IMR-90 (cell line): ENCODE measurements at regions not wholly inside any gene's neighbourhood (a gene's known extent, or its start where the extent isn't known, plus 50 kb on each side); places are given as distances from the start of the nearest gene placed in this dataset.

Source experiments
- ATAC-seq: fragments of 200-7000 bp; cut with Tn5 transposase; 2 replicates; pipeline ENCODE4 v1.9.1; 2020; ENCODE audit warnings: low read depth, mild to moderate bottlenecking, moderate library complexity
- BruUV-seq: library from RNA; stranded (reverse); fragments of 400-500 nt; replicated peaks from 2 replicates; lab custom pipeline; 2021; lab: Mats Ljungman, UMichigan
- CTCF ChIA-PET: fragments of 300-600 bp; formaldehyde crosslinking; extraction: SDS; loops from one replicate; lab custom pipeline; 2021; ENCODE audit warnings: antibody characterized with exemption; lab: Yijun Ruan, JAX
- POLR2A ChIA-PET: fragments of 300-600 bp; sonication (Branson Sonifier 250); formaldehyde crosslinking; loops from one replicate; lab custom pipeline; 2022; ENCODE audit warnings: antibody characterized with exemption; ENCODE audit not compliant: unreplicated experiment; lab: Charles Lee
- DNase-seq: peaks from one replicate; pipeline ENCODE4 v3.0.0; 2013
- H2AFZ ChIP-seq: replicated peaks from 2 replicates; pipeline ENCODE3; 2013; ENCODE audit warnings: low read length, mild to moderate bottlenecking; ENCODE audit not compliant: poor library complexity
- H2AK5ac ChIP-seq: 2 replicates; pipeline ENCODE4 v1.6.1; 2013; ENCODE audit warnings: low read depth, low read length, inconsistent platforms
- H2AK9ac ChIP-seq: replicated peaks from 2 replicates; pipeline ENCODE3; 2013; ENCODE audit warnings: mild to moderate bottlenecking, low read depth, low read length, moderate library complexity; ENCODE audit not compliant: poor library complexity
- H2BK120ac ChIP-seq: 2 replicates; pipeline ENCODE4 v1.6.1; 2013; ENCODE audit warnings: low read depth, low read length, inconsistent platforms
- H2BK15ac ChIP-seq: 3 replicates; pipeline ENCODE4 v1.6.1; 2013; ENCODE audit warnings: low read depth, low read length, inconsistent platforms
- H2BK20ac ChIP-seq: 2 replicates; pipeline ENCODE4 v1.6.1; 2013; ENCODE audit warnings: low read depth, mild to moderate bottlenecking, inconsistent platforms, low read length, moderate library complexity
- H2BK5ac ChIP-seq: 2 replicates; pipeline ENCODE4 v1.6.1; 2013; ENCODE audit warnings: mild to moderate bottlenecking, low read depth, low read length, inconsistent platforms; ENCODE audit not compliant: poor library complexity, severe bottlenecking
- H3K14ac ChIP-seq: replicated peaks from 2 replicates; pipeline ENCODE4 v1.6.1; 2013; ENCODE audit warnings: low read depth, low read length, inconsistent platforms
- H3K18ac ChIP-seq: 2 replicates; pipeline ENCODE4 v1.6.1; 2013; ENCODE audit warnings: low read depth, low read length, control low read depth
- H3K23ac ChIP-seq: 2 replicates; pipeline ENCODE4 v1.6.1; 2013; ENCODE audit warnings: low read depth, low read length, inconsistent platforms
- H3K27ac ChIP-seq: 2 replicates; pipeline ENCODE4 v1.5.1; 2013; ENCODE audit warnings: mild to moderate bottlenecking, control low read depth, low read length; ENCODE audit not compliant: insufficient read depth
- H3K27me3 ChIP-seq: 2 replicates; pipeline ENCODE4 v1.6.1; 2013; ENCODE audit warnings: low read length; ENCODE audit not compliant: control insufficient read depth, insufficient read depth
- H3K36me3 ChIP-seq: 2 replicates; pipeline ENCODE4 v1.6.1; 2013; ENCODE audit warnings: low read length, mixed read lengths; ENCODE audit not compliant: control insufficient read depth, insufficient read depth
- H3K4ac ChIP-seq: 2 replicates; pipeline ENCODE4 v1.6.1; 2013; ENCODE audit warnings: low read depth, low read length, inconsistent platforms
- H3K4me1 ChIP-seq: 2 replicates; pipeline ENCODE4 v1.6.1; 2013; ENCODE audit warnings: low read length, mixed read lengths; ENCODE audit not compliant: control insufficient read depth, insufficient read depth
- H3K4me2 ChIP-seq: 2 replicates; pipeline ENCODE4 v1.6.1; 2013; ENCODE audit warnings: low read depth, mild to moderate bottlenecking, control low read depth, low read length, moderate library complexity
- H3K4me3 ChIP-seq: 2 replicates; pipeline ENCODE4 v1.5.1; 2013; ENCODE audit warnings: low read depth, mild to moderate bottlenecking, control low read depth, low read length, moderate library complexity; ENCODE audit not compliant: insufficient read depth
- H3K56ac ChIP-seq: 2 replicates; pipeline ENCODE4 v1.6.1; 2013; ENCODE audit warnings: low read length, inconsistent platforms; ENCODE audit not compliant: insufficient read depth; ENCODE audit errors: extremely low read depth
- H3K79me1 ChIP-seq, 2 experiments: 2 replicates each; pipeline ENCODE4 v1.6.1; 2013; ENCODE audit warnings: low read length in 2 of 2, inconsistent platforms in 1 of 2, low read depth in 1 of 2
- H3K9ac ChIP-seq: 2 replicates; pipeline ENCODE4 v1.6.1; 2013; ENCODE audit warnings: low read depth, low read length, control low read depth
- H3K9me1 ChIP-seq: 2 replicates; pipeline ENCODE4 v1.6.1; 2013; ENCODE audit warnings: low read length, inconsistent platforms; ENCODE audit not compliant: insufficient read depth
- H3K9me3 ChIP-seq: 2 replicates; pipeline ENCODE4 v1.6.1; 2013; ENCODE audit warnings: low read length; ENCODE audit not compliant: control insufficient read depth, insufficient read depth
- H4K20me1 ChIP-seq: 2 replicates; pipeline ENCODE4 v1.6.1; 2013; ENCODE audit warnings: low read length, inconsistent platforms; ENCODE audit not compliant: insufficient read depth
- H4K5ac ChIP-seq: 2 replicates; pipeline ENCODE4 v1.6.1; 2013; ENCODE audit warnings: mild to moderate bottlenecking, low read depth, low read length, control low read depth
- H4K8ac ChIP-seq, 2 experiments: 2 replicates each; pipeline ENCODE4 v1.6.1; 2013; ENCODE audit warnings: low read depth in 2 of 2, low read length in 2 of 2, control low read depth in 1 of 2, inconsistent platforms in 1 of 2
- H4K91ac ChIP-seq: 2 replicates; pipeline ENCODE4 v1.6.1; 2013; ENCODE audit warnings: low read depth, low read length, inconsistent platforms; ENCODE audit not compliant: insufficient read depth
- BHLHE40 ChIP-seq: fragments of 150-350 bp; IDR thresholded peaks from 2 replicates; pipeline ENCODE4 v1.6.1; 2016; ENCODE audit warnings: mild to moderate bottlenecking, low read depth, low read length
- CEBPB ChIP-seq: IDR thresholded peaks from 2 replicates; pipeline ENCODE4 v1.6.1; 2012; ENCODE audit warnings: low read depth, low read length, improper control_type of control experiment
- CHD1 ChIP-seq: IDR thresholded peaks from 2 replicates; pipeline ENCODE4 v1.6.1; 2012; ENCODE audit warnings: low read depth, low read length, improper control_type of control experiment
- CTCF ChIP-seq: conservative IDR thresholded peaks from 2 replicates; pipeline ENCODE4 v1.5.1; 2012; ENCODE audit warnings: mild to moderate bottlenecking, low read depth, low read length, improper control_type of control experiment
- FOS ChIP-seq: fragments of 150-350 bp; IDR thresholded peaks from 2 replicates; pipeline ENCODE4 v1.6.1; 2016; ENCODE audit warnings: low read depth, low read length
- MAFK ChIP-seq: IDR thresholded peaks from 2 replicates; pipeline ENCODE4 v1.6.1; 2012; ENCODE audit warnings: low read depth, low read length, improper control_type of control experiment
- MXI1 ChIP-seq: IDR thresholded peaks from 2 replicates; pipeline ENCODE4 v1.6.1; 2012; ENCODE audit warnings: low read depth, mild to moderate bottlenecking, low read length, moderate library complexity, borderline replicate concordance
- NFE2L2 ChIP-seq: fragments of 150-350 bp; IDR thresholded peaks from 2 replicates; pipeline ENCODE4 v1.6.1; 2016; ENCODE audit warnings: low read depth, mild to moderate bottlenecking, low read length
- RCOR1 ChIP-seq: IDR thresholded peaks from 2 replicates; pipeline ENCODE4 v1.6.1; 2012; ENCODE audit warnings: mild to moderate bottlenecking, low read length, improper control_type of control experiment; ENCODE audit not compliant: insufficient replicate concordance
- SMC3 ChIP-seq: fragments of 150-350 bp; IDR thresholded peaks from 2 replicates; pipeline ENCODE4 v1.6.1; 2016; ENCODE audit warnings: low read depth, mild to moderate bottlenecking, antibody characterized with exemption, low read length, moderate library complexity
- USF2 ChIP-seq: fragments of 150-350 bp; IDR thresholded peaks from 2 replicates; pipeline ENCODE4 v1.6.1; 2017; ENCODE audit warnings: mild to moderate bottlenecking, antibody characterized with exemption, low read length, low read depth
- WGBS, 2 experiments: methylation state at CpG; one replicate each; pipeline versions ENCODE4 v1.1.5 to v1.1.7; 2013; ENCODE audit warnings: missing lambda C conversion rate in 2 of 2; ENCODE audit not compliant: insufficient read length in 1 of 2; ENCODE audit errors: extremely low coverage in 2 of 2; 5-methylcytosine and 5-hydroxymethylcytosine counted together
- dilution Hi-C: fragments of 300-500 bp; cut with HindIII; formaldehyde crosslinking; loops from one replicate; pipeline ENCODE4 v1.14.3; 2018; ENCODE audit warnings: low sequenced_read_pairs; ENCODE audit not compliant: unreplicated experiment
- in situ Hi-C: fragments of 300-500 bp; cut with MboI; formaldehyde crosslinking; loops from 3 replicates; pipeline ENCODE4 v1.14.3; 2019; ENCODE audit warnings: low sequenced_read_pairs, inconsistent platforms, mixed read lengths
- intact Hi-C: fragments of 100-400 bp; cut with micrococcal nuclease; formaldehyde crosslinking; loops from 2 replicates; pipeline ENCODE4 v1.10.0; 2022

- Histone ChIP-seq H3K79me1 (no peaks in the 10 kb centered on the region), H2BK20ac (no peak overlapping the region), H3K14ac (no peak overlapping the region), H3K9me1 (no peaks in the 10 kb centered on the region), H4K91ac (no peak overlapping the region), H4K8ac (no peak overlapping the region), H2BK15ac (no peak overlapping the region), H2BK120ac (no peak overlapping the region), H4K20me1 (no peaks in the 10 kb centered on the region), H4K5ac (no peak overlapping the region), H3K23ac (no peak overlapping the region), H2AK9ac (no peak overlapping the region), H3K9ac (no peak overlapping the region), H3K4me3 (no peak overlapping the region), H2AK5ac (no peak overlapping the region), H3K36me3 (no peaks in the 10 kb centered on the region), H3K4ac (no peak overlapping the region), H3K18ac (no peak overlapping the region), H2BK5ac (no peak overlapping the region), H3K56ac (no peak overlapping the region), H3K4me1 (no peaks in the 10 kb centered on the region), H3K27ac (no peak overlapping the region), H3K9me3 (peaks cover 18% of the 10 kb centered on the region), H3K27me3 (no peaks in the 10 kb centered on the region), H2AFZ (no peak overlapping the region), H3K4me2 (no peak overlapping the region)
- TF ChIP-seq NFE2L2 (no peak), MAFK (no peak), CHD1 (no peak), RCOR1 (no peak), MXI1 (no peak), CTCF (no peak), SMC3 (no peak), BHLHE40 (no peak), FOS (no peak), CEBPB (no peak), USF2 (no peak)
- WGBS, 2 experiments, result 70% methylated on average over 4 of the region's 19 CpGs; no CpG with 5 or more reads in 1 of the 2 experiments
- in situ Hi-C loops (no loop called here), dilution Hi-C loops (no loop called here), intact Hi-C loops (no loop called here)
- ATAC-seq (no peak), DNase-seq (no peak)
- CTCF ChIA-PET, result no interaction called here
- BruUV-seq, result no TSS peak
- POLR2A ChIA-PET, result no interaction called here
Observed at GRCh38 chr18:64720781-64721464, 572.0 kb upstream of the LINC00305 start.
